22Rv1 (cell line): ENCODE measurements at regions not wholly inside any gene's neighbourhood (a gene's known extent, or its start where the extent isn't known, plus 50 kb on each side); places are given as distances from the start of the nearest gene placed in this dataset.

Experiments used
- ZFX ChIP-seq: fragments of 450-650 bp; IDR thresholded peaks from 2 replicates; pipeline ENCODE4 v1.6.1; 2017; ENCODE audit warnings: antibody characterized with exemption, borderline replicate concordance
- TF ChIP-seq, protein P1 (sequence below): fragments of 450-650 bp; IDR thresholded peaks from 2 replicates; pipeline ENCODE4 v1.5.1; 2017; ENCODE audit warnings: mild to moderate bottlenecking

DNA sequence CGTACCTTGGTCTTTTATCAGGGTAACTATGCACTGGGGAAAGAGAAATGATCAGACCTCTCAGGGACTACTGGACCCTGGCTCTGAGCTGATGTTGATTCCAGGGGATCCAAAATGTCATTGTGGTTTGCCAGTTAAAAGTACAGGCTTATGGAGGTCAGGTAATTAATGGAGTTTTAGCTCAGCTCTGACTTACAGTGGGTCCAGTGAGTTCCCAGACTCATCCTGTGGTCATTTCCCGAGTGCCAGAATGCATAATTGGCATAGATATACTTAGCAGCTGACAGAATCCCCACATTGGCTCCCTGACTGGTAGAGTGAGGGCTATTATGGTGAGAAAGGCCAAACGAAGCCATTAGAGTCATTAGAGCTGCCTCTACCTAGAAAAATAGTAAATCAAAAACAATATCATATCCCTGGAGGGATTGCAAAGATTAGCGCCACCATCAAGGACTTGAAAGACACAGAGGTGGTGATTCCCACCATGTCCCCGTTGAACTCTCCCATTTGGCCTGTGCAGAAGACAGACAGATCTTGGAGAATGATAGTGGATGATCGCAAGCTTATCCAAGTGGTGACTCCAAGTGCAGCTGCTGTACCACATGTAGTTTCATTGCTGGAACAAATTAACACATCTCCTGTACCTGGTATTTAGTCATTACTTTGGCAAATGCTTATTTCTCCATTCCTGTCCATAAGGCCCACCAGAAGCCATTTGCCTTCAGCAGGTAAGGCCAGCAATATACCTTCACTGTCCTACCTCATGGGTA is 152.4 kb downstream of the THBS2 start:
- TF ChIP-seq, protein P1, sequence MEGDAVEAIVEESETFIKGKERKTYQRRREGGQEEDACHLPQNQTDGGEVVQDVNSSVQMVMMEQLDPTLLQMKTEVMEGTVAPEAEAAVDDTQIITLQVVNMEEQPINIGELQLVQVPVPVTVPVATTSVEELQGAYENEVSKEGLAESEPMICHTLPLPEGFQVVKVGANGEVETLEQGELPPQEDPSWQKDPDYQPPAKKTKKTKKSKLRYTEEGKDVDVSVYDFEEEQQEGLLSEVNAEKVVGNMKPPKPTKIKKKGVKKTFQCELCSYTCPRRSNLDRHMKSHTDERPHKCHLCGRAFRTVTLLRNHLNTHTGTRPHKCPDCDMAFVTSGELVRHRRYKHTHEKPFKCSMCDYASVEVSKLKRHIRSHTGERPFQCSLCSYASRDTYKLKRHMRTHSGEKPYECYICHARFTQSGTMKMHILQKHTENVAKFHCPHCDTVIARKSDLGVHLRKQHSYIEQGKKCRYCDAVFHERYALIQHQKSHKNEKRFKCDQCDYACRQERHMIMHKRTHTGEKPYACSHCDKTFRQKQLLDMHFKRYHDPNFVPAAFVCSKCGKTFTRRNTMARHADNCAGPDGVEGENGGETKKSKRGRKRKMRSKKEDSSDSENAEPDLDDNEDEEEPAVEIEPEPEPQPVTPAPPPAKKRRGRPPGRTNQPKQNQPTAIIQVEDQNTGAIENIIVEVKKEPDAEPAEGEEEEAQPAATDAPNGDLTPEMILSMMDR: no peak
- TF ChIP-seq ZFX: no peak
